ENCODE measurements at regions not wholly inside any gene's neighbourhood (a gene's known extent, or its start where the extent isn't known, plus 50 kb on each side); places are given as distances from the start of the nearest gene placed in this dataset.
"Not testable (repeated sequence)": the region's sequence is repeated elsewhere in the genome, so short reads cannot be mapped to it uniquely, and the experiment has no call there.

GRCh38 chr20:29392853-29393252 lies 1864.6 kb upstream of the DEFB115 start:
- H2BK20ac ChIP-seq (ENCODE audit: low read depth, low read length, poor library complexity, severe bottlenecking); H2BK5ac ChIP-seq (ENCODE audit: insufficient read length, low read length); H4K20me1 ChIP-seq (ENCODE audit: control insufficient read depth, insufficient read depth, insufficient read length); H3T11ph ChIP-seq (ENCODE audit: low read length); H3K4me1 ChIP-seq (ENCODE audit: insufficient read depth, low read length); H3K27ac ChIP-seq (ENCODE audit: insufficient read length, low read depth, low read length); H3K4me3 Mint-ChIP-seq; H3K27me3 ChIP-seq (ENCODE audit: insufficient read depth, low read length); H2BK15ac ChIP-seq (ENCODE audit: low read depth, low read length); H3K14ac ChIP-seq (ENCODE audit: insufficient read depth, low read length); DNase-seq; H3K4me1 Mint-ChIP-seq; H3K79me2 ChIP-seq (ENCODE audit: insufficient read depth, low read length); H4K5ac ChIP-seq (ENCODE audit: insufficient read length, low read depth, low read length); H3K4ac ChIP-seq (ENCODE audit: low read depth, low read length); H4K91ac ChIP-seq (ENCODE audit: insufficient read length, low read depth, low read length); H3K23ac ChIP-seq (ENCODE audit: insufficient read length, low read depth, low read length); H2AK5ac ChIP-seq (ENCODE audit: insufficient read length, low read length); H4K8ac ChIP-seq (replicated peaks; ENCODE audit: insufficient read length, low read depth, low read length); H2BK12ac ChIP-seq (ENCODE audit: insufficient read length, low read depth, low read length); H3K18ac ChIP-seq (ENCODE audit: insufficient read length, low read depth, low read length); H3K4me2 ChIP-seq (ENCODE audit: insufficient read depth, insufficient read length, low read length); H3K56ac ChIP-seq (ENCODE audit: insufficient read length, low read depth, low read length); H3K9ac ChIP-seq (ENCODE audit: extremely low read depth, insufficient read length, low read length); H3K27me3 Mint-ChIP-seq (ENCODE audit: low read depth); H2AFZ ChIP-seq (ENCODE audit: low read length); H3K27ac Mint-ChIP-seq; H2BK120ac ChIP-seq (ENCODE audit: low read depth, low read length, poor library complexity, severe bottlenecking); H3K23me2 ChIP-seq (ENCODE audit: insufficient read length, low read depth, low read length, poor library complexity, severe bottlenecking); H3K79me1 ChIP-seq (ENCODE audit: insufficient read depth, low read depth, low read length, poor library complexity, severe bottlenecking): not testable (repeated sequence)
- H3K9me3 Mint-ChIP-seq, result peaks cover 79 to 87% of the 10 kb centered on the region in 2 experiments
- H3K36me3 Mint-ChIP-seq (ENCODE audit: insufficient read depth in 1 of 3, low read depth in 3 of 3), result peaks cover 5 to 13% (median 6%) of the 10 kb centered on the region in 3 experiments; a peak in 5 of 7 replicates
- H3K9me3 ChIP-seq (ENCODE audit: control insufficient read depth, low read depth, low read length), result peaks cover 40% of the 10 kb centered on the region
- no CpG with 5 or more reads among the region's 9 CpGs for WGBS (ENCODE audit: extremely low coverage, insufficient read length, low lambda C conversion rate)

Data from H9 (cell line).